ENCODE measurements at regions not wholly inside any gene's neighbourhood (a gene's known extent, or its start where the extent isn't known, plus 50 kb on each side); places are given as distances from the start of the nearest gene placed in this dataset.

DNA sequence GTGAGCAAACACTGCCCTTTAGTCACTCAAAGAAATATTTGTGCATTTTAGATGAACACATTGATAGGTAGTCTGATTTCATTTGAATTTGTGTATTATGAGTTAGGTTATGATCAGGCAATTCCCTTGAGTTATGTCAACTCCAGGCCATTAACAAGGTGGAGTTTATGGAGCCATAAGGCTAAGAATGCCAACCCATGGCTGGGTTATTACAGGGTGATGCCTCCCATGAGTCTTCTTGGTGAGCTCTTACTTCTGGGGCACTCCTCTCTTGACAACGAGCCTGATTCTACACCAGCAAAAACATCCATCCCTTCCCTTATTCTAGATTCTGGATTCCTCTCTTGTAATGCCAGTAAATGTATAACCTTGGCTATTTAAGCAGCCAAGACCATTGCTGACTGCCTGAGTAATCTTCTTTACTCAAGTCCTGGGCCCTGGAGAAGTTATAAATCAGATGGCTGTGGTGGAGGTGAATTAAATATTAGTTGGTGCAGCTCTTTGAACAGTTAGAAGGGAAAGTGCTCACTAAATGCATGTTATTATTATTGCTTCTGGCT is 645.7 kb upstream of the TENM4 start:
- TF ChIP-seq KDM5A (IDR thresholded peaks at IDR 0.05; ENCODE audit: low read length) (no peak), SIRT6 (IDR thresholded peaks at IDR 0.05; ENCODE audit: low read length) (no peak), RNF2 (IDR thresholded peaks at IDR 0.05; ENCODE audit: borderline replicate concordance, low read depth, low read length, missing control alignments, poor library complexity, severe bottlenecking) (no peak), SIX5 (IDR thresholded peaks at IDR 0.05; ENCODE audit: low read depth, low read length) (no peak), SUZ12 (IDR thresholded peaks at IDR 0.05; ENCODE audit: low read length) (no peak)
- TF ChIP-seq, protein P1, sequence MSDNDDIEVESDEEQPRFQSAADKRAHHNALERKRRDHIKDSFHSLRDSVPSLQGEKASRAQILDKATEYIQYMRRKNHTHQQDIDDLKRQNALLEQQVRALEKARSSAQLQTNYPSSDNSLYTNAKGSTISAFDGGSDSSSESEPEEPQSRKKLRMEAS (IDR thresholded peaks at IDR 0.05), result no peak
- TF ChIP-seq, protein P2, sequence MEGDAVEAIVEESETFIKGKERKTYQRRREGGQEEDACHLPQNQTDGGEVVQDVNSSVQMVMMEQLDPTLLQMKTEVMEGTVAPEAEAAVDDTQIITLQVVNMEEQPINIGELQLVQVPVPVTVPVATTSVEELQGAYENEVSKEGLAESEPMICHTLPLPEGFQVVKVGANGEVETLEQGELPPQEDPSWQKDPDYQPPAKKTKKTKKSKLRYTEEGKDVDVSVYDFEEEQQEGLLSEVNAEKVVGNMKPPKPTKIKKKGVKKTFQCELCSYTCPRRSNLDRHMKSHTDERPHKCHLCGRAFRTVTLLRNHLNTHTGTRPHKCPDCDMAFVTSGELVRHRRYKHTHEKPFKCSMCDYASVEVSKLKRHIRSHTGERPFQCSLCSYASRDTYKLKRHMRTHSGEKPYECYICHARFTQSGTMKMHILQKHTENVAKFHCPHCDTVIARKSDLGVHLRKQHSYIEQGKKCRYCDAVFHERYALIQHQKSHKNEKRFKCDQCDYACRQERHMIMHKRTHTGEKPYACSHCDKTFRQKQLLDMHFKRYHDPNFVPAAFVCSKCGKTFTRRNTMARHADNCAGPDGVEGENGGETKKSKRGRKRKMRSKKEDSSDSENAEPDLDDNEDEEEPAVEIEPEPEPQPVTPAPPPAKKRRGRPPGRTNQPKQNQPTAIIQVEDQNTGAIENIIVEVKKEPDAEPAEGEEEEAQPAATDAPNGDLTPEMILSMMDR (IDR thresholded peaks at IDR 0.05; ENCODE audit: control extremely low read depth in 1 of 3, insufficient read depth in 1 of 3, low read depth in 1 of 3, low read length in 3 of 3), result no peak
- TF ChIP-seq, protein P3, sequence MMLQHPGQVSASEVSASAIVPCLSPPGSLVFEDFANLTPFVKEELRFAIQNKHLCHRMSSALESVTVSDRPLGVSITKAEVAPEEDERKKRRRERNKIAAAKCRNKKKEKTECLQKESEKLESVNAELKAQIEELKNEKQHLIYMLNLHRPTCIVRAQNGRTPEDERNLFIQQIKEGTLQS (IDR thresholded peaks at IDR 0.05; ENCODE audit: insufficient read depth, low read depth, low read length), result no peak

All from H1 (cell line).